Activated CD4-positive, alpha-beta T cell treated with anti-CD3 and anti-CD28 coated beads, Interleukin-2, amount 10 ng/mL, durations not matched to agents 7 days and 5 days (primary cell): ENCODE measurements at regions not wholly inside any gene's neighbourhood (a gene's known extent, or its start where the extent isn't known, plus 50 kb on each side); places are given as distances from the start of the nearest gene placed in this dataset.
"Not testable (repeated sequence)": the region's sequence is repeated elsewhere in the genome, so short reads cannot be mapped to it uniquely, and the experiment has no call there.

Experiments
- CTCF ChIA-PET: fragments of 350-600 bp; sonication (Branson Sonifier 250); formaldehyde crosslinking; loops from one replicate; lab custom pipeline; 2021; ENCODE audit warnings: antibody characterized with exemption; lab: Charles Lee
- POLR2A ChIA-PET: fragments of 350-600 bp; sonication (Branson Sonifier 250); formaldehyde crosslinking; loops from one replicate; lab custom pipeline; 2021; ENCODE audit warnings: antibody characterized with exemption; lab: Charles Lee
- DNase-seq: peaks from one replicate; pipeline ENCODE4 v3.0.0-alpha.2; 2020
- H3K27ac Mint-ChIP-seq: one replicate; pipeline ENCODE4 v1.8.0; 2021; ENCODE audit warnings: mild to moderate bottlenecking, moderate library complexity, mixed read lengths
- H3K27me3 Mint-ChIP-seq: one replicate; pipeline ENCODE4 v1.8.0; 2021; ENCODE audit warnings: mixed read lengths
- H3K36me3 Mint-ChIP-seq: one replicate; pipeline ENCODE4 v1.8.0; 2021; ENCODE audit warnings: low read depth, mixed read lengths
- H3K4me1 Mint-ChIP-seq: one replicate; pipeline ENCODE4 v1.8.0; 2021; ENCODE audit warnings: mixed read lengths
- H3K4me3 Mint-ChIP-seq: one replicate; pipeline ENCODE4 v1.8.0; 2021; ENCODE audit warnings: mild to moderate bottlenecking, moderate library complexity, mixed read lengths
- H3K9me3 Mint-ChIP-seq: one replicate; pipeline ENCODE4 v1.8.0; 2021; ENCODE audit warnings: mixed read lengths

- no peak for DNase-seq
- Mint-ChIP-seq H3K27me3 (no peaks in the 10 kb centered on the region), H3K4me1 (no peaks in the 10 kb centered on the region), H3K27ac (no peak overlapping the region), H3K9me3 (peaks cover 8% of the 10 kb centered on the region), H3K4me3 (no peak overlapping the region), H3K36me3 (no peaks in the 10 kb centered on the region)
- ChIA-PET CTCF (no interaction called here), POLR2A (no interaction called here)
Measured at GRCh38 chr12:78269620-78270019, 438.9 kb downstream of the NAV3 start.

GRCh38 chr12:78271546-78271945 is 440.9 kb downstream of the NAV3 start:
- POLR2A ChIA-PET = no interaction called here
- H3K36me3 Mint-ChIP-seq = no peaks in the 10 kb centered on the region
- CTCF ChIA-PET = no interaction called here
- peaks cover 8% of the 10 kb centered on the region for H3K9me3 Mint-ChIP-seq
- DNase-seq = no peak
- no peaks in the 10 kb centered on the region for H3K27me3 Mint-ChIP-seq
- no peak overlapping the region for H3K4me3 Mint-ChIP-seq
- no peak overlapping the region for H3K27ac Mint-ChIP-seq
- no peaks in the 10 kb centered on the region for H3K4me1 Mint-ChIP-seq

GRCh38 chr12:78275886-78276285 is 445.2 kb downstream of the NAV3 start:
- peaks cover 9% of the 10 kb centered on the region for H3K9me3 Mint-ChIP-seq
- no peak for DNase-seq
- no peaks in the 10 kb centered on the region for H3K27me3 Mint-ChIP-seq
- no peak overlapping the region for H3K4me3 Mint-ChIP-seq
- H3K4me1 Mint-ChIP-seq = no peaks in the 10 kb centered on the region
- ChIA-PET CTCF (no interaction called here), POLR2A (no interaction called here)
- no peak overlapping the region for H3K27ac Mint-ChIP-seq
- no peaks in the 10 kb centered on the region for H3K36me3 Mint-ChIP-seq

- ChIA-PET POLR2A (no interaction called here), CTCF (no interaction called here)
- H3K4me1 Mint-ChIP-seq = no peaks in the 10 kb centered on the region
- H3K36me3 Mint-ChIP-seq = no peaks in the 10 kb centered on the region
- no peak overlapping the region for H3K27ac Mint-ChIP-seq
- no peak for DNase-seq
- no peaks in the 10 kb centered on the region for H3K27me3 Mint-ChIP-seq
- H3K9me3 Mint-ChIP-seq = peaks cover 7% of the 10 kb centered on the region
- no peak overlapping the region for H3K4me3 Mint-ChIP-seq
Measured at GRCh38 chr12:78278706-78279190, 448.1 kb downstream of the NAV3 start.

- Mint-ChIP-seq H3K4me1 (no peaks in the 10 kb centered on the region), H3K9me3 (peaks cover 6% of the 10 kb centered on the region), H3K4me3 (no peak overlapping the region), H3K27me3 (no peaks in the 10 kb centered on the region), H3K36me3 (no peaks in the 10 kb centered on the region), H3K27ac (no peak overlapping the region)
- ChIA-PET CTCF (no interaction called here), POLR2A (no interaction called here)
- no peak for DNase-seq
Measured at GRCh38 chr12:78279567-78279966, 448.9 kb downstream of the NAV3 start.

- DNase-seq, CTCF ChIA-PET, H3K4me1 Mint-ChIP-seq, H3K9me3 Mint-ChIP-seq, H3K36me3 Mint-ChIP-seq, POLR2A ChIA-PET, H3K27me3 Mint-ChIP-seq, H3K27ac Mint-ChIP-seq, H3K4me3 Mint-ChIP-seq: not testable (repeated sequence)
Measured at GRCh38 chr12:78281102-78281501, 450.4 kb downstream of the NAV3 start.

- no peak overlapping the region for H3K4me3 Mint-ChIP-seq
- no peaks in the 10 kb centered on the region for H3K36me3 Mint-ChIP-seq
- no peak for DNase-seq
- ChIA-PET POLR2A (no interaction called here), CTCF (no interaction called here)
- H3K4me1 Mint-ChIP-seq = no peaks in the 10 kb centered on the region
- H3K27ac Mint-ChIP-seq = no peak overlapping the region
- peaks cover 2% of the 10 kb centered on the region for H3K9me3 Mint-ChIP-seq
- H3K27me3 Mint-ChIP-seq = no peaks in the 10 kb centered on the region
Measured at GRCh38 chr12:78284417-78284816, 453.7 kb downstream of the NAV3 start.

GRCh38 chr12:78290606-78291345 is 460.1 kb downstream of the NAV3 start:
- ChIA-PET CTCF (no interaction called here), POLR2A (no interaction called here)
- Mint-ChIP-seq H3K4me1 (no peaks in the 10 kb centered on the region), H3K9me3 (no peaks in the 10 kb centered on the region), H3K36me3 (no peaks in the 10 kb centered on the region), H3K27me3 (no peaks in the 10 kb centered on the region), H3K4me3 (no peak overlapping the region), H3K27ac (no peak overlapping the region)
- no peak for DNase-seq

GRCh38 chr12:78293059-78293686 is 462.5 kb downstream of the NAV3 start:
- ChIA-PET CTCF (no interaction called here), POLR2A (no interaction called here)
- Mint-ChIP-seq H3K27me3 (no peaks in the 10 kb centered on the region), H3K27ac (no peak overlapping the region), H3K4me1 (no peaks in the 10 kb centered on the region), H3K4me3 (no peak overlapping the region), H3K36me3 (no peaks in the 10 kb centered on the region), H3K9me3 (no peaks in the 10 kb centered on the region)
- DNase-seq = no peak

GRCh38 chr12:78301282-78301681 is 470.6 kb downstream of the NAV3 start:
- H3K27me3 Mint-ChIP-seq, H3K4me3 Mint-ChIP-seq, H3K27ac Mint-ChIP-seq, H3K4me1 Mint-ChIP-seq, DNase-seq, H3K9me3 Mint-ChIP-seq, H3K36me3 Mint-ChIP-seq, POLR2A ChIA-PET: not testable (repeated sequence)
- CTCF ChIA-PET = interaction anchor here (0.6 kb wide), 1 partner anchor 563 kb away, joined by 3 read pairs; no protein-coding TSS in a partner anchor

- ChIA-PET POLR2A (no interaction called here), CTCF (no interaction called here)
- Mint-ChIP-seq H3K4me1 (no peaks in the 10 kb centered on the region), H3K27ac (no peak overlapping the region), H3K9me3 (no peaks in the 10 kb centered on the region), H3K4me3 (no peak overlapping the region), H3K36me3 (no peaks in the 10 kb centered on the region), H3K27me3 (no peaks in the 10 kb centered on the region)
- no peak for DNase-seq
Measured at GRCh38 chr12:78305808-78306207, 475.1 kb downstream of the NAV3 start.

- CTCF ChIA-PET = no interaction called here
Measured at GRCh38 chr12:78306236-78306635, 475.5 kb downstream of the NAV3 start.

GRCh38 chr12:78308701-78309100 is 478.0 kb downstream of the NAV3 start:
- no peaks in the 10 kb centered on the region for H3K36me3 Mint-ChIP-seq
- no peaks in the 10 kb centered on the region for H3K4me1 Mint-ChIP-seq
- H3K9me3 Mint-ChIP-seq = no peaks in the 10 kb centered on the region
- no peak overlapping the region for H3K4me3 Mint-ChIP-seq
- DNase-seq = no peak
- ChIA-PET CTCF (no interaction called here), POLR2A (no interaction called here)
- no peak overlapping the region for H3K27ac Mint-ChIP-seq
- no peaks in the 10 kb centered on the region for H3K27me3 Mint-ChIP-seq

More at GRCh38 chr12:78306236-78306635, 475.5 kb downstream of the NAV3 start:
- POLR2A ChIA-PET = no interaction called here
- DNase-seq = no peak
- Mint-ChIP-seq H3K4me1 (no peaks in the 10 kb centered on the region), H3K36me3 (no peaks in the 10 kb centered on the region), H3K27ac (no peak overlapping the region), H3K27me3 (no peaks in the 10 kb centered on the region), H3K9me3 (no peaks in the 10 kb centered on the region), H3K4me3 (no peak overlapping the region)
